Stimulated activated CD8-positive, alpha-beta memory T cell treated with anti-CD3 and anti-CD28 coated beads, Interleukin-15, amount 100 ng/mL, for 4 hours (primary cell): ENCODE measurements at regions not wholly inside any gene's neighbourhood (a gene's known extent, or its start where the extent isn't known, plus 50 kb on each side); places are given as distances from the start of the nearest gene placed in this dataset.
"Not testable (repeated sequence)": the region's sequence is repeated elsewhere in the genome, so short reads cannot be mapped to it uniquely, and the experiment has no call there.

ENCODE experiments used
- DNase-seq, 2 donors: peaks; one replicate each; pipeline ENCODE4 v3.0.0-alpha.2; 2020; ENCODE audit warnings: low read depth in 2 of 2

DNA sequence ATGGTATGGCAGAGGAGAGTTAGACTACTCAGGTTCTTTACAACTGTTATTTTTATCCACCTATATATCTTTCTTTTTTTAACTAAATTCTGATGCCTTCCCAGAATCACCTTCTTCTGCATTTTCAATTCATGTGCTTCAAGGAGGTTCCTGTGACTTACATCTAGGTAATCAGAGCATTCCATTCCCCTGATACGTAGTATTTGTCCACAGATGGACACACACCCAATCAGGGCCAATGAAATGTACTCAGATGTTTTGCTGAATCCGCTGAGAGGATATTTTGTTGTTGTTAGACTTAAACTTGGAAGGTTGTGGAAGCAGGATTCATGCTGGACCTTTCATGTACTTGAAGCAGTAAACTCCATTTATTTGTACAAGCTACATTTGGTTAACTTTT lies 159.4 kb upstream of the FER start:
- no peak for DNase-seq

GRCh38 chr5:108587821-108588220 lies 159.9 kb upstream of the FER start:
- no peak for DNase-seq

GRCh38 chr5:108581026-108581425 lies 166.7 kb upstream of the FER start:
- no peak for DNase-seq

GRCh38 chr5:108579236-108579635 lies 168.5 kb upstream of the FER start:
- no peak for DNase-seq

GRCh38 chr5:108578791-108579190 lies 168.9 kb upstream of the FER start:
- DNase-seq = no peak

GRCh38 chr5:108567429-108567828 lies 180.3 kb upstream of the FER start:
- DNase-seq = no peak

DNA sequence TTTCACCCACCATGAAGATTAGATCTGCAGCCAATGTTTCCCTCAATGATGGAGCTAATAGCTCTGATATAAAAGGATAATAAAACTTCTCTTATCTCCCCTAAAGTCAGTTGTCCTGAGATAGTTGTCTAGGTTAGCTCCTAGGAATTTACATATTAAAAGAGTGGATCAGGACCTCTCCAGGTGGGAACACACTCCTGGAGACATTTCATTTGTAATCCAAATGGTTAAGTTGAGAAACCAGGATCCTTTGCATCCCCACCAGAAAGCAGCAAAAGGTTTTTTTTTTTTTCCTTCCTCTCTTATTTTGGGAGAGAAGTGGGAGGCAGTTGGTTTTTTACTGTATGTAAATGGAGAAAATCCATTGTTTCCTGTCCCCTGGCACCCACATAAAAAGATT lies 182.5 kb upstream of the FBXL17 start:
- no peak for DNase-seq

GRCh38 chr5:108562205-108562454 lies 180.2 kb upstream of the FBXL17 start:
- DNase-seq = no peak

GRCh38 chr5:108561416-108562204 lies 179.7 kb upstream of the FBXL17 start:
- no peak for DNase-seq

DNA sequence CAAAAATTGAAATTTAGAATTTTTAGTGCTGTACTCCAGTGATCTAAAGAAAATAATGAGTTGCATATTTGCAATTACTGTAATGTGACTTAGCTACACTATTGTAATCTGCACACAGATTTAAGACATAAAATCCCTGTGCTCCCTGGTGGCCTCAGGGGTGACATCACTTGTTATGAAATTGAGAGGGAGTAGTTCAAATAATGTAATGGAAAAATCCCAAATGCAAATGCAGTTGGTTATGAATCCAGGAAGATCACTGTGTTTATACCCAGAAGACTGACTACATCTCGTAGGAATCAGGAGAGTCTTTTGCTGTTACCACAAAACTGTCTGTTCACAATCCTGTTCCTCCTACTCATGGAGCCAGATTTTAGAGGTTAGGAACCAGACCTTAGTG lies 178.7 kb upstream of the FBXL17 start:
- DNase-seq = no peak

- DNase-seq = no peak
Measured at GRCh38 chr5:108560166-108560565, 178.3 kb upstream of the FBXL17 start.

DNA sequence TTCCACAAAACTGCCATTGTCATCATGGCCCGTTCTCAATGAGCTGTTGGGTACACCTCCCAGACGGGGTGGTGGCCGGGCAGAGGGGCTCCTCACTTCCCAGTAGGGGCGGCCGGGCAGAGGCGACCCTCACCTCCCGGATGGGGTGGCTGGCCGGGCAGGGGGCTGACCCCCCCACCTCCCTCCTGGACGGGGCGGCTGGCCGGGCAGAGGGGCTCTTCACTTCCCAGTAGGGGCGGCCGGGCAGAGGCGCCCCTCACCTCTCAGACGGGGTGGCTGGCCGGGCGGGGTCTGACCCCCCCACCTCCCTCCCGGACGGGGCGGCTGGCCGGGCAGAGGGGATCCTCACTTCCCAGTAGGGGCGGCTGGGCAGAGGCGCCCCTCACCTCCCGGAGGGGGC lies 176.9 kb upstream of the FBXL17 start:
- DNase-seq = not testable (repeated sequence)

- not testable (repeated sequence) for DNase-seq
Measured at GRCh38 chr5:108558142-108558541, 176.2 kb upstream of the FBXL17 start.

GRCh38 chr5:108557686-108558085 lies 175.8 kb upstream of the FBXL17 start:
- DNase-seq = no peak

DNA sequence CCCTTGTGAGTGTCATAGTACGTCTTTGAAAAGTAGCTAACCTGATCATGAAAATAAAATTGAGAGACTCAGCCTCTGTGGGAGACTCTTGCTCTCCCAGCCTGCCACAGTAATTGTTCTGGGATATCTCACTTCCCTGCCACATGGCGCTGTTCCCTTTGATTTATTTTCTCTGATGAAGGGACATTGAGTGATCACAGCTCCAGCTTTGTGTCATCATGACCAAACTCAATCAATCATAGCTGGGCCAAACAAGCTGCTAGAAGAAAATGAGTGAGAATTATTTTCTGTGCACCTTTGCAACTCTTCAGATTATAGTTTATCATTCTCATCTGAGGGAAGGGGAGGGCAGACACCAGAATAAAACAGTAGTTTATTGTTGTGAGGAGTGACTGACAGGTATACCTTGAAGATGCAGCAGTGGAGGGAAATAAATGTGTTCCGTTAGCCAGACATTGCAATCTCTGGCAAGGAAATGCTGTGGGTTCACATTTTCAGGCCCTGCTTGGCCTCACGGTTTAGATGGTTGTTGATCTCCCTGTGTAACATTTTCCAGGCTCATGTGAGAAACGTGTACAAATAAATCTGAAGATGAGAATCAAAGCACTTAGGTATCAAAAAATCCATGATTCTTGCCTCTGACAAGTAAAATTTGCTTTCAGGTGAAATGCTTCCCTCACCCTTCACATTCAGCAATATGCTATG lies 174.7 kb upstream of the FBXL17 start:
- DNase-seq = no peak

DNA sequence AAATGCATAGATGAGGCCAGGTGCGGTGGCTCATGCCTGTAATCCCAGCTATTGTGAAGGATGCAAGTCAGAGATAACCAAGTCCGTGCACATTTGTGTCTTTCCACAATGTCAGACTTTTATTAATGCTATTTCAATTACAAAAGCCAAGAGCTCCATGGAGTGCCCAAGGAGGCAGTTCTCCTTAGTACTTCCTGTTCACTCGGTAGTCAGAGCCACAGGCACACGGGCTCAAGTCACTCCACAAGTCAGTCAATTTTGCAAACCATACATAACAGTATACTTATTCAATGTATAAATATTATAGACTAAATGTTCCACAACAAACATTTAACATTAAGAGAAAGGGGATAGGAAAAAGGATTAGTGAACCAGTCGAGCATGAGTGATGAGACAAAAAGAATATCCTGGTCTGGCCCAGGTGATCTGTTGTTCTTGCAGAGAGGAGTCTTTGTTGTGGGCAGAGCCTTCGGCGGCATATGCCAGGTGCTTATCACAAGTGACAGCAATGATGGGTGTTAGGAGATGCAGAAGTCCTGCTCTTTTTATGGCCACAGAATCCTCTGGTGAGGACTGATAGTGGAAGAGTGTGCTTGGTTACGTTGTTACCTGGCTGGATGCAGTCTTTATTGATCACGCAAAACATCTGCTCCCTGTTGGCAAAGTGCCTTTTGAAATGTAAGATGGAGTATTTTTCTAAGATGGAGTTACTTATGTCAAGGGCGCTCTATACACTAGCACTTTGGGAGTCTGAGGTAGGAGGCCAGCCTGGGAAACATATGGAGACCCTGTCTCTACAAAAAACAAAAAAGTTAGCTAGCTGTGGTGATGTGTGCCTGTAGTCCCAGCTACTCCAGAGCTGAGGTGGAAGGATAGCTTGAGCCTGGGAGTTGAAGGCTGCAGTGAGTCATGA lies 167.0 kb upstream of the FBXL17 start:
- DNase-seq = no peak

DNA sequence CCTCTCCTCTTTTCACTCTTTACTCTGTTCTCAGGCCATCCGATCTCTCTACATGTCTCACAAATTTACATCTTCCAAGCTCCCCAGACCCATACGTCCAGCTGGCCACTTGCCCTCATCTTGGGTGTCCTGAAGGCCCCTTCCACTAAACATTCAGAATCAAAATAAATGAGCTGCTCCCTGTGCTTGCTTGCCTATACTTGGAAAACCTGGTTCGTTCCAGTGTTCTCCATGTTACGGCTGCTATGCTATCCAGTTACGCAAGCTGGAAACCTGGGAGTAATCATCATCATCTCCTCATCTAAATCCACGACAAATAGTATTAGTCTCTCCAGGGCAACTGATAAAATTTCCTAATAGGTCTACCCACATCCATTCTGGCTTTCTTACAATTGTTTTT lies 165.0 kb upstream of the FBXL17 start:
- no peak for DNase-seq

- no peak for DNase-seq
Measured at GRCh38 chr5:108545301-108545700, 163.4 kb upstream of the FBXL17 start.

DNA sequence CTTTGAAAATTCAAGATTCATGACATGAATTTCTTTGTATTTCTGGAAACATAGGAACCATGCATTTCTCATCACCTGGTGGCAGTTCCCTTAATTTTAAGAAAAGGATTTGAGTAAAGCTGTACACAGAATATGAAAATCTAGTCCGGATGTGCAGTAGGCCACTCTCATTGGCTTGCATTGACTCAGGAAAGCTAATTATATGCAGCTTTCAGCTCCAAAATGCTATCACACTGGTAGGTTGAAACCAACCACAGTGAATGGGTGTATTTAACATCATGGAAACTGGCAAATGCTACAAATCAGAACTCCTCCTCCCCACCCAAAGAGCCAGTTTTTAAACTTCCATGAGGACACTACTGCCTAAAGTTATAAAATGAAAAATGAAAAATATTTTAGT lies 161.6 kb upstream of the FBXL17 start:
- no peak for DNase-seq

DNA sequence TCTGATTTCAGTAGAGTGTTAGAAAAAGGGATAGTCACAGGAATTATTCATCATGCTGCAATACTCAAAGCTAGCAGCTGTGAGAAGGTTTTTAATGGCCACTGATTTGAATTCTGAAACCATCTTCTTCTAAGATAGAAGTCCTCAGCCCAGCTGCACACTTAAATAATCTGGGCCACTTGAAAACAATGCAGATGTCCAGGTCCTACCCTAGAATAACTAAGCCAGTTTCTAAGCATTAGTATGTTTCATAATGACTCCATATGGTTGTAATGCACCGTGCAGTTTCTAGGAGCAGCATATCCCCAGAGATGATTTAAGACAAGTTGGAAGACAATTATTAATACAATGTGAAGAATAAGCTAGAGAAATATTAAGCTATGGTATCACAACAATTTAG lies 159.9 kb upstream of the FBXL17 start:
- no peak for DNase-seq

DNA sequence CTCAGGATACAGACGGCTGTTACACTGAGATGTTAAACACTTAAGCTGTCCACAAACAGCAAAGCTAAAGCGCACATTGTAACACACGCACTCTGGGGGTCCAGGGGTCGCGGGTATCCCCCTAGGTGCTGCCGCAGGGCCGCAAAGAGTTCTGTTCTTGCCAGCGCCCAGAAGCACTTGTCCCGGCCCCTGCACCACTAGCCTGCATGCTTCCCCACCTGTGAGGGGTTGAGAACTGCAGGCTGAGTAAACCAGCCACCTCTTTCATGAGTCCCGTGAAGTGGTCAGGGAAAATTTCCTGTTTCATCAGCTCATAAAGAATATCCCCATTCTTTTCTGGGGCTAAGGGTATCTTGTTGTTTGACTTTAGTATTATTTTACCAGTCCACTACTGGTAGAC lies 154.4 kb upstream of the FBXL17 start:
- no peak for DNase-seq

DNA sequence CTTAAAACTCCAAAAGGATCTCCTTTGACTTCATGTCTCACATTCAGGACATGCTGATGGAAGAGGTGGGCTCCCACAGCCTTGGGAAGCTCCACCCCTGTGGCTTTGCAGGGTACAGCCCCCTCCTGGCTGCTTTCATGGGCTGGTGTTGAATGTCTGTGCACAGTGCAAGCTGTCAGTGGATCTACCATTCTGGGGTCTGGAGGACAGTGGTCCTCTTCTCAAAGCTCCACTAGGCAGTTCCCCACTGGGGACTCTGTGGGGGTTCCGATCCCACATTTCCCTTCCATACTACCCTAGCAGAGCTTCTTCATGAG lies 150.2 kb upstream of the FBXL17 start:
- not testable (repeated sequence) for DNase-seq
